Uterus (tissue), 2 donors: ENCODE measurements at regions not wholly inside any gene's neighbourhood (a gene's known extent, or its start where the extent isn't known, plus 50 kb on each side); places are given as distances from the start of the nearest gene placed in this dataset.

Source experiments
- CTCF ChIP-seq, 4 experiments: fragments of 200-600 bp in 2 of 4; fragments of 450-650 bp in 2 of 4; sonication (generic) in 2 of 4; IDR thresholded peaks; one replicate each; pipeline ENCODE4 v1.5.1; 2016 to 2019; ENCODE audit warnings: antibody characterized with exemption in 4 of 4, mild to moderate bottlenecking in 2 of 4, moderate library complexity in 1 of 4
- POLR2A ChIP-seq, 2 donors: fragments of 450-650 bp; IDR thresholded peaks; one replicate each; pipeline ENCODE4 v1.6.1; 2016; ENCODE audit warnings: antibody characterized with exemption in 2 of 2, mild to moderate bottlenecking in 1 of 2, moderate library complexity in 1 of 2

DNA sequence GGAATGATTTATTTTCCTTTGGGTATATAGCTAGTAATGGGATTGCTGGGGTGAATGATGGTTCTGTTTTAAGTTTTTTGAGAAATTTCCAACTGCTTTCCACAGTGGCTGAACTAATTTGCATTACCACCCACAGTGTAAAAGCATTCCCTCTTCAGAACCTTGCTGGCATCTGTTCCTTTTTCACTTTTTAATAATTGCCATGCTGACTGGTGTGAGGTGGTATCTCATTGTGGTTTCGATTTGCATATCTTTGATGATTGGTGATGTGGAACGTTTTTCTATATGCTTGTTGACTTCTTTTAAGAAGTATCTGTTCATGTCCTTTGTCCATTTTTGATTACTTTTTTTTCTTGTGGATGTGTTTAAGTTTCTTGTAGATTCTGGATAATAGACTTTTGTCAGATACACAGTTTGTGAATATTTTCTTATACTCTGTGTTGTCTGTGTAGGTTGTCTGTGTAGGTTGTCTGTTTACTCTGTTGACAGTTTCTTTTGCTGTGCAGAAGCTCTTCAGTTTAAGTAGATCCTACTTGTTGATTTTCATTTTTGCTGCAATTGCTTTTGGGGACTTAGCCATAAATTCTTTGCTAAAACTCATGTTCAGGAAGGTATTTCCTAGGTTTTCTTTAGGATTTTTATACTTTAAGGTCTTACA, 291.8 kb upstream of the DDI1 start:
- TF ChIP-seq CTCF (IDR thresholded peaks at IDR 0.05) (no peak), POLR2A (IDR thresholded peaks at IDR 0.05) (no peak)
